Lower lobe of right lung (tissue), 2 donors: ENCODE measurements at regions not wholly inside any gene's neighbourhood (a gene's known extent, or its start where the extent isn't known, plus 50 kb on each side); places are given as distances from the start of the nearest gene placed in this dataset.
A peak's percentile ranks its signal among the peaks of the same experiment; 100 is the strongest.

Experiments
- ATAC-seq, 2 donors: fragments of 200-7000 bp; cut with Tn5 transposase; one replicate each; pipeline ENCODE4 v1.9.1; 2020 to 2022; ENCODE audit warnings: mild to moderate bottlenecking in 2 of 2, moderate library complexity in 2 of 2
- DNase-seq: peaks from one replicate; pipeline ENCODE4 v3.0.0-alpha.2; 2020
- H3K27ac ChIP-seq: fragments of 200-600 bp; one replicate; pipeline ENCODE4 v1.8.0; 2022
- H3K27me3 ChIP-seq: fragments of 200-600 bp; one replicate; pipeline ENCODE4 v1.8.0; 2022; ENCODE audit warnings: low read depth
- H3K36me3 ChIP-seq: fragments of 200-600 bp; one replicate; pipeline ENCODE4 v1.8.0; 2022; ENCODE audit warnings: mild to moderate bottlenecking
- H3K4me1 ChIP-seq: fragments of 200-600 bp; one replicate; pipeline ENCODE4 v1.8.0; 2022
- H3K4me3 ChIP-seq: fragments of 200-600 bp; one replicate; pipeline ENCODE4 v1.8.0; 2022; ENCODE audit warnings: mild to moderate bottlenecking
- H3K9me3 ChIP-seq: fragments of 200-600 bp; one replicate; pipeline ENCODE4 v1.8.0; 2022
- CTCF ChIP-seq: fragments of 200-600 bp; IDR thresholded peaks from one replicate; pipeline ENCODE4 v1.8.0; 2022; ENCODE audit warnings: antibody characterized with exemption, mild to moderate bottlenecking
- intact Hi-C: fragments of 100-400 bp; cut with DNase I; formaldehyde crosslinking; loops from one replicate; pipeline ENCODE4 v1.11.0; 2022
- donor health status: DM: no; HTN: yes; CAD: no; lungs with severe emphysema.

DNA sequence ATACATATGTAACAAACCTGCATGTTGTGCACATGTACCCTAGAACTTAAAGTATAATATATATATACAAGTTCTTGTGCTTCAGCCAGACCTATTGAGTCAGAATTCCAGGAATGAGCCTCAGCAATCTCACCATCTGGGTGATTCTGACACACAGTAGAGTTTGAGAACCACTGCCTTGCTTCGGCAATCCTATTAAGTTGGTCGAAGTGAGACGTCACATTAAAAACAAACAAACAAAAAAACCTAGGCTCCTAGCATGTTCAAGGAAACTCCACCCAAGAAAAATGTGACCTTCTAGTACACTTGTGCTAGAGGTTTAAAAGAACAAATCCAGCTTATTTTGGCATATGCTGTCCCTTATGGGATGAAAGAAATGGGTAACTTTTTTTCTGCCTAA lies 115.8 kb downstream of the SINHCAF start:
- ATAC-seq, result no peak
- DNase-seq, result no peak
- Histone ChIP-seq H3K4me3 (no peak overlapping the region), H3K4me1 (no peaks in the 10 kb centered on the region), H3K9me3 (no peaks in the 10 kb centered on the region), H3K27ac (no peak overlapping the region), H3K36me3 (no peaks in the 10 kb centered on the region), H3K27me3 (no peaks in the 10 kb centered on the region)
- TF ChIP-seq CTCF, result no peak
- intact Hi-C loops, result no loop called here

DNA sequence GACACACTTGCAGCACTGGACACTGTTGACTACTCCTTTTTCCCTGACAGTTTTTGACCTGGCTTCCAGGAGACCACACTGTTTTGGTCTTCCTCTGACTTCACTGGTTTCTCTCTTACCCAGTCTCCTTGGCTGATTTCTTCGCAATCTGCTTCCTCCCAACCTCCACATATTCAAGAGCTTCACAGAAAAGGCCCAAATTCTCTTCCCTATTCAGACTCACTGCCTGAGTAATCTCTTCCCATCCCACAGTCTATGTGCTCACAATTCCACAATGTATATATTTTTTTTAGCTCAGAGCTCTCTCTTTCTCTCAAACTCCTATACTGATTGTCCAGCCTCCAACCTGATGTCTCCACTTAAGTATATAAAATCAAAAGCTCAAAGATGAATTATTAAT lies 115.4 kb downstream of the SINHCAF start:
- Histone ChIP-seq H3K9me3 (no peaks in the 10 kb centered on the region), H3K4me3 (no peak overlapping the region), H3K27me3 (no peaks in the 10 kb centered on the region), H3K36me3 (no peaks in the 10 kb centered on the region), H3K4me1 (no peaks in the 10 kb centered on the region), H3K27ac (no peak overlapping the region)
- no peak for TF ChIP-seq CTCF
- intact Hi-C loops, result no loop called here
- ATAC-seq (no peak), DNase-seq (no peak)

- no peaks in the 10 kb centered on the region for H3K36me3 ChIP-seq
- TF ChIP-seq CTCF, result no peak
- no peak overlapping the region for H3K4me3 ChIP-seq
- intact Hi-C loops, result no loop called here
- no peaks in the 10 kb centered on the region for H3K27me3 ChIP-seq
- DNase-seq (no peak), ATAC-seq (no peak)
- no peaks in the 10 kb centered on the region for H3K4me1 ChIP-seq
- H3K9me3 ChIP-seq, result no peaks in the 10 kb centered on the region
- no peak overlapping the region for H3K27ac ChIP-seq
Observed at GRCh38 chr12:31214626-31215517, 111.1 kb downstream of the SINHCAF start.

- Histone ChIP-seq H3K36me3 (no peaks in the 10 kb centered on the region), H3K27me3 (no peaks in the 10 kb centered on the region), H3K9me3 (no peaks in the 10 kb centered on the region), H3K27ac (no peak overlapping the region), H3K4me1 (no peaks in the 10 kb centered on the region), H3K4me3 (no peak overlapping the region)
- peak in 1 of 2 donors; percentile 10 for ATAC-seq
- peak; percentile 45 for DNase-seq
- no peak for TF ChIP-seq CTCF
- intact Hi-C loops, result no loop called here
Observed at GRCh38 chr12:31215518-31216232, 110.3 kb downstream of the SINHCAF start.

DNA sequence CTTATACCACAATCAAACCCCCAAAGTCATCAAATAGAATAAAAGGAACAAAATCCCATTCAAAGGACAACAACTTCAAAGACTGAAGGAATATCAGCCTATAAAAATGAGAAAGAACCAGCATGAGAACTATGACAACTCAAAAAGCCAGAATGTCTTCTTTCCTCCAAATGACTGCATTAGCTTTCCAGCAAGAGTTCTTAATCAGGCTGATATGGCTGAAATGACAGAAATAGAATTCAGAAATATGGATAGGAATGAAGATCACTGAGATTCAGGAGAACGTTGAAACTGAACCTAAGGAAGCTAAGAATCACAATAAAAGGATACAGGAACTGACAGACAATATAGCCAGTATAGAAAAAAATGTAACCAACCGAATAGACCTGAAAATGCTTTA lies 109.5 kb downstream of the SINHCAF start:
- no peak overlapping the region for H3K4me3 ChIP-seq
- intact Hi-C loops, result no loop called here
- H3K27me3 ChIP-seq, result no peaks in the 10 kb centered on the region
- DNase-seq, result no peak
- no peaks in the 10 kb centered on the region for H3K4me1 ChIP-seq
- TF ChIP-seq CTCF, result no peak
- no peaks in the 10 kb centered on the region for H3K9me3 ChIP-seq
- ATAC-seq, result no peak
- no peak overlapping the region for H3K27ac ChIP-seq
- no peaks in the 10 kb centered on the region for H3K36me3 ChIP-seq
